GM20431 (cell line): ENCODE measurements at regions not wholly inside any gene's neighbourhood (a gene's known extent, or its start where the extent isn't known, plus 50 kb on each side); places are given as distances from the start of the nearest gene placed in this dataset.
"Not testable (repeated sequence)": the region's sequence is repeated elsewhere in the genome, so short reads cannot be mapped to it uniquely, and the experiment has no call there.

Experiments
- in situ Hi-C: fragments of 300-500 bp; cut with MseI, MboI; formaldehyde crosslinking; loops from one replicate; pipeline ENCODE4 v1.15.0; 2020; ENCODE audit warnings: low sequenced_read_pairs; ENCODE audit not compliant: unreplicated experiment

GRCh38 chr17:72175787-72176515 lies 55.1 kb downstream of the SOX9 start:
- in situ Hi-C loops, result no loop called here

GRCh38 chr17:72176516-72176851 lies 55.7 kb downstream of the SOX9 start:
- in situ Hi-C loops, result no loop called here

DNA sequence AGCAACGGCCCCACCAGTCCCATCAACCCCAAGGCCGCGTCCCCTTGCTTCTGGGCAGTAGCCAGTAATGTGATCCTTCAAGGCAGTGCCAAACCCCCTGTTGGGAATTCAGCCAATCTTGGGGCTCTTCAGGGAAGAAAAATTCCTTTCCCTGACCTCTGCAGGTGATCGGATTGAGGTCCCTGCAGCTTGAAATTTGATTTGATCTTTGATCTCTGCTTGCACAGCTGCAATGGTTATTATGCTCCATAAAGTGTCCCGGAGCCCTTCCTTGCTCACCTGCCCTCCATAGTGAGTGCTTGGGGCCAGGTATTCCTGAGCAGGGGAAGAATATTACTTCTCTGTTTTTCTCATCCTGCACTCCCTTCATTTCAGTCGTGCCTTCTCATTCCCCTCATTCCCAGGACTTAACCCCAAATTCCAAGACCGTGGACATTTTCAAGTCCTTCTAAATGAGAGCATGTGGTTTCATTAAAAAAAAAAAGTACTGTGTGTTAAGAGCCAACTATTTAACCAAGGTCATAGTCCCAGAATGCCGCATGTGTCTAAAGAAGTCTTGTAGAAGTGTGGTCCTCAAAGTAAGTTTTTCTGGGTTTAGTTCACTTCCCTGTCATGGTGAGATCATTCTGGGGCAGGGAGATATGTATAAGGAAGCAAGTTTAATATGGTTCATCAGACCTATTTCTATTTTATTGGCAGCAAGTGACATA lies 56.3 kb downstream of the SOX9 start:
- in situ Hi-C loops, result no loop called here

GRCh38 chr17:72177738-72178137 lies 56.9 kb downstream of the SOX9 start:
- in situ Hi-C loops, result no loop called here

DNA sequence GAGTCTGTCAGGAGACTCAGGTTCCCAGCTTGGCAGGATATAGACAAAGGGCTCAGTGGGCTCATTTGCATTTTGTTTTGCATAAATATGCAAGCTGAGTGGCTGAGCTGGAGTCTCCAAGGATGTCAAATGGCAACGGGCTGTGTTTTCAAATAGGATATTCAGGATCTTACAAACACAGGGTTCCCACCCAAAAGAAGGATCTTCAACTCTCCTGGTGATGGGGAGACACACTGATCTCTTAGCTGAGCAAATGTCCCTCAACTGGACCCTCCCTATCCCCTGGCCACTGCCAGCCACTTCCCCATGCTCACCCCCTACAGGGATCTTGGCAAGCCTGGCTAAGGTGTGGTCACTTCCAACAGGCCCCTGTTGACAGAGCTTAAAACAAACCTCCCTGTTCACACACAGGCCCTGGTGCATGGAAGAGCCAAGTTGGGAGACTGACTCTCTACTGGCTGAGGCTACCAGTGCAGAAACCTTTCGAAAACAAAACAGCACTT lies 61.6 kb downstream of the SOX9 start:
- in situ Hi-C loops, result no loop called here

DNA sequence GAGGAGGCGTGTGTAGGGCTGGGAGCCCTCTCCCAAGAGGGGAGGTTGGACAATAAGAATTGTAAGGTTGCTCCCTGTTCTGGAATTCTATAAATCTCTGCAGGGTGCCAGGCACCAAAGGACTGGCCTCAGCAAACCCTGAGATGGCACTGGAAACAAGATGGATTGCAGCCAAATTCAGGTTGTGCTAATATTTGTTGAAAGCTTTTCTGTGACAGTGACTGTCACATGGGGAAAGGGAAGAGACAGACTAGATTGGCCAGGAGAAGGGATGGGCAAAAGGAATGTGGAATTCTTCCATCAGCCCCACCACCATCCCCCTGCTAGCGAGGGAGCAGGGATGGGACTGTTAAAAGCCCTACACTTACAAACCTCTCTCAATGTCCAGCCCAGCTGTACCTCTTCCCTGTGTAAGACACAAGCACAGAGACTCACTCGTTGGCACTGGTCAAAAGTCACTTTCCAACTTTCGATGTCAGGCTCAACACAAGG lies 62.4 kb downstream of the SOX9 start:
- in situ Hi-C loops, result no loop called here

GRCh38 chr17:72184805-72185204 lies 64.0 kb downstream of the SOX9 start:
- in situ Hi-C loops, result no loop called here

DNA sequence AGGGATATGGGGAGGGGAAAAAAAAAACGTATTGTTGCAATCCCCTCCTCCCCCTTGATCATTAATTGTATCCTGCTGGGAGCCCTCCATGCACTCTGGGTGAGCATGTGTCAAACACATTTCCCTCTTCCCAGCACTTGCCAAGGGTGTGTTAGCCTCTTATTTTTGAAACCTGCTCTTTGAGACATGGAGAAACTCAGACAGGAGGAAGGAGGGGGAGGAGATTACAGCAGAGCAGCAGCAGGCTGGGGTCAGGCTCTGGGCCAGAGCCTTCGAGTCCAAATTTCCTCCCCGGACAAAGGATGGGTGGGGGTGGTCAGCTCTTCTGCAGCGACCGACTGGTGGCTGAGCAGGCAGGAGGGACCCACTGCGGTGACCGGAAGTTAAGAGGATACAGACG lies 64.7 kb downstream of the SOX9 start:
- in situ Hi-C loops, result no loop called here

DNA sequence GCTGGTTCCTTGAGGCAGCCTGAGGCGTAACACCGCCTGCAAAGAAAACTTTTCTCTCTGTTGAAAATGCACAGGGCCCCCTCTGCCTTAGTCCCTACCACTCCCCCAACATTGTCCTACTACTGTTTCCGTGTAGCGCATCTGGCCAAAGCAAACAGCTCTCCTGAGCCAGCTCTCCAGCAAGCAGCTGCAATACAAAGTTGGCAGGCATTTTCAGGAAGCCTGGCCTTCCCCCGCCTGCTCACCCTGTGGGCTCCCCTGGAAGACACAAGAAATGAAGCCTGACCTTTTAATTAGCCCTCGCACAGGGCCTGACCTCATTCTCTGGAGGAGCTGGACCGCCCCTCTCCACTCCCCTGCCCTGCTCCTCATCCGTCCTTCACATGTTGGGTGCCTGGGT lies 66.7 kb downstream of the SOX9 start:
- in situ Hi-C loops, result no loop called here

GRCh38 chr17:72188801-72189200 lies 68.0 kb downstream of the SOX9 start:
- in situ Hi-C loops, result no loop called here

DNA sequence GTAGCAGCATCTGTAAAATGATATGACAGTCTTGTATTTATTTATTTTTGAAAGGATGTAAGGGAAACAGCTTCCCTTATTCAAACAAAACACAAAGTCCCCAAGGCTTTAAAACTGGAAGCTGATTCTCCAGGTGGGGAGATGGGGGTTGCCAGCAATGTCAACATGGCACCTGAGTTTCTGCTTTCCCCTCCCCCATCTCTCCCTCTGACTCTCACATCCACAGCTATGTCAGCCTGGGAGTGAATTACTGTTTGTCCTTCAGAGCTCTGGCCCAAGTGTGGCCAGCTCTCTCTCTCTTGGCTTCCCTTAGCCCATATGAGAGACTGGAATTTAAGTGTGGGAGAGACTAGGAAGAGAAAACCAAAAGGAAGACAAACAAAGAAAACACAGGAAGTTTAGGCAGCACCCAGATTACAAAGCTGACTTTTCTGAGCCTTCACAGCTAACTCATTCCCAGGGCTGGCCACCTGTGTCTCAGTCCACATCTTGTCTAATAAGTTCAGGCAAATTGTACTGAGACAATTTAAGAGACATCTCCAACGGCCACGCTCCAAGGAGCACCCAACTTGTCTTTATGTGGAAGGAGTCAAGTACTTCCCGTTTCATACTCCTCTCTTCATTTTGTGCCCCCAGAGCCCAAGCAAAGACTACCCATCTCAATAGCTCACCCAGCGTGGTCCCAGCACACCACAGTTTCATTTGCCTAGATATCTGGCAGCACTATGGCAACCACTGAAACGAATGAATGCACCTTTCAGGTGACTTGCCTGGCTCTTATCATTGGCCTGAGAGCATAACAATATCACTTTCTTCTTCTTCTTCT lies 69.2 kb downstream of the SOX9 start:
- in situ Hi-C loops, result no loop called here

DNA sequence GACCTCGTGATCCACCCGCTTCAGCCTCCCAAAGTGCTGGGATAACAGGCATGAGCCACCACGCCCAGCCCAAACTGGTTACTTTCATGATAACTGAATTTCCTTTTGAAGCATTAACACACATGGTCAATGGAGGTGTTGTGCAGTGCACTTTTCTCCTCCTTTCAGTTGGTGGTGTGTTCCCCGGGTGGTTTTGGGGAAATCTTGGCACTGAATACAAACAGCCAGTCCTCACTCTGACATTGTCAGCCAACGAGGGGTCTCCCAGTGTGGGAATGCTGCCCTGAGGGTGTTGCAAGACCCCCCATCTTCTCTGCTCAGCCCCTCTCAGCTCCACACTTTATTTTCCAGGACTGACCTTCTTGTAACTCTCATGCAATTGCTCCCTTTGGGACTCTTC lies 70.5 kb downstream of the SOX9 start:
- in situ Hi-C loops, result no loop called here

DNA sequence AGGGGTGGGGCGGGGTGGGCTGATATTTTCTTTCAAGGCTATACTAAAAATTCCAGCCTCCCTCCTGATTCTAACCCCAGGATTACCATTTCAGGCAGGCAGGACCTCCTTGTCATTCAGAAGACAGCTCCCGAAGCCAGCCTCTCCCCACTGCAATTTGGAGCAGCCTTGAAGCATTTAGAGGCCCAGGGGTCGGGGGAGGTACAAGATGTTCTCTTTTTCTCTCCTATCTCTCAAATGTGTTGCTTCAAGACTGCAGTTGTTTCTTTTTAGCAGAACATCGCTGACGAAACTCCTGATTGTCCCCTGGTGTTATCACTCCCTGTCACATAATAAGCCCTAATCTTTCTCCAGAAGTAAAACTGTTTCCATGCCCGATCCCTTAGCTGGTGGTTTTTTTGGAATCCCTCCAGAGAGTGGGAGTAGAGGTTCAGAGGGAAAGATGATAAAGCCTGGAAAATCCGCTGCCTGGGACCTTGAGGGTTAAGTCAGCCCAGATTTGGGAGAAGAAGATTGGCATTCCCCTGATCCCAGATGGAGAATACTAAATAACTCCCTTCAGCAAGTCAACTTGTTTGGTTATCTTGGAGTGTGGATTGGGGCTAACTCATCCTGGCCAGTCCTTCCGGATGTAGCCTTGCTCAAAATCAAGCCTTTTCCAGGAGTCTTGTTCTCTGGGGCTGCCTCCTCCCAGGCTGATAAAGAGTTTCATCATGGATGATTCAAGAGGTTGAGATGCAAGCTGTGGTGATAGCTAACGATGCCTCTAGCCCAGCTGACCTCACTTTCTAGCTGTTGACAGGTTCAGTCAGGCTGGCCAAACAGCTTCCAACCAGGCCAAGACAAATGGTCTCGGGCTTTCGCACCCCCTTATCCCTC lies 71.3 kb downstream of the SOX9 start:
- in situ Hi-C loops, result no loop called here

- in situ Hi-C loops, result no loop called here
These were observed 72.0 kb downstream of the SOX9 start for GRCh38 chr17:72192800-72193192.

GRCh38 chr17:72193391-72194106 lies 72.7 kb downstream of the SOX9 start:
- in situ Hi-C loops, result no loop called here

- in situ Hi-C loops, result not testable (repeated sequence)
These were observed 73.3 kb downstream of the SOX9 start for GRCh38 chr17:72194107-72194440.

DNA sequence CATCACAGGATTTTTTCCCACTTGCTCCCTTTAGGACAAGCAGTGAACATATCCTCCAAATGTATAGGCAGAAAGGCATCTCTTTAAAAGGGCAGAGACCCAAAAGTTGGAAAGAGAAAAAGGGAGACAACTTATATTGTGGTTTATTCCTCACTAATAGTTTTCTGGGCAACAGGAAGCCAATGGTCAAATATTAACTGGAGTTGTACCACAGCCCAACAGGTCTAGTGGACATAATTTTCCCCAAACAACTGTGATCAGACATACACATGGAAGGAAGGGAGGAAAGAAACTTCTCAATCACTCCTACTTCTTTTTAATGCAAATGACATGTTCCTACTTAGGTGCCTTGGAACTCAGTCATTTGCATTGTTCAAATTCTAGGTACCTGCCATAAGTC lies 78.4 kb downstream of the SOX9 start:
- in situ Hi-C loops, result no loop called here

DNA sequence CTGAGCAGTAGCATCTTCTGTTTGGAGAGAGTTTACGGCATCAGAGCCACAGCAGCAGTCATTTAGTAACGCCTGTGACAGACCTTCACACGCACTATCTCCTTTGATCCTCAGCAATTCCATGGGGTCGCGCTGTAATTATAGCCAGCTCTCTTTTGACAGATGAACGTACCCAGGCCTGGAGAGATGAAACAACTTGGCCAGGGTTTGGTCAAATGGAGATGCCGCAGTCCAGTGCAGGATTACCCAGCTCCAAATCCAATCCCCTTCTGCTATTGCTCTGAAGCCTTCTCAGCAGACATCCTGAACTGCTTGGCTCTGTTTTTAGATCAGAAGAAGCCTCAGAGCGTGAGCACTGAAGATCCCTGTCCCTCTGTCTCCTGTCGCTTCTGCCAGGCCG lies 83.9 kb downstream of the SOX9 start:
- in situ Hi-C loops, result no loop called here

DNA sequence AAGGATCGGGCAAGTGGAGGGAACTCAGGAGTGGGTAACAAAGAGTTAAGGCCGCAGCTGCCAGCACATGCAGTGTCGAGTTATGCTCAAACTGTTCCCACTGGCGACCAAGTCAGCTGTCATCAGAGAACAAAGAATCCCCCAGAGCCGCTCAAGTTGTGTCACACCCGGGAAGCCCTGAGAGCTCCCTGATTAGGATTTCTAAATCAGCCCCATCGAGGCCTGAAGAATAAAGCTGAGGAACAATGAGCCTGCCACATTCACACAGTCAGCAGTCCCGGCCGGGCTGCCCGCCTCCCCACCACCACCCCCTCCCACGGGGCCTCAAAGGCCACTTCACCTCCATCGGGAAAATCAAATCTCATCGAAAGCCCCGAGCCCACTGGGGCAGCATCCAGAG lies 84.5 kb downstream of the SOX9 start:
- in situ Hi-C loops, result no loop called here
